Esophagus squamous epithelium (tissue), 4 donors: ENCODE measurements at regions not wholly inside any gene's neighbourhood (a gene's known extent, or its start where the extent isn't known, plus 50 kb on each side); places are given as distances from the start of the nearest gene placed in this dataset.

ENCODE experiments used
- POLR2A ChIP-seq, 4 donors: fragments of 450-650 bp; IDR thresholded peaks; one replicate each; pipeline ENCODE4 v1.6.1; 2017; ENCODE audit warnings: antibody characterized with exemption in 4 of 4, mild to moderate bottlenecking in 4 of 4, moderate library complexity in 3 of 4
- TF ChIP-seq, protein P1 (sequence below), 6 experiments: fragments of 450-650 bp in 4 of 6; fragments of 200-600 bp in 2 of 6; sonication (generic) in 2 of 6; IDR thresholded peaks; one replicate each; pipeline ENCODE4 v1.5.1; 2016 to 2019; ENCODE audit warnings: antibody characterized with exemption in 6 of 6, mild to moderate bottlenecking in 4 of 6, moderate library complexity in 4 of 6

DNA sequence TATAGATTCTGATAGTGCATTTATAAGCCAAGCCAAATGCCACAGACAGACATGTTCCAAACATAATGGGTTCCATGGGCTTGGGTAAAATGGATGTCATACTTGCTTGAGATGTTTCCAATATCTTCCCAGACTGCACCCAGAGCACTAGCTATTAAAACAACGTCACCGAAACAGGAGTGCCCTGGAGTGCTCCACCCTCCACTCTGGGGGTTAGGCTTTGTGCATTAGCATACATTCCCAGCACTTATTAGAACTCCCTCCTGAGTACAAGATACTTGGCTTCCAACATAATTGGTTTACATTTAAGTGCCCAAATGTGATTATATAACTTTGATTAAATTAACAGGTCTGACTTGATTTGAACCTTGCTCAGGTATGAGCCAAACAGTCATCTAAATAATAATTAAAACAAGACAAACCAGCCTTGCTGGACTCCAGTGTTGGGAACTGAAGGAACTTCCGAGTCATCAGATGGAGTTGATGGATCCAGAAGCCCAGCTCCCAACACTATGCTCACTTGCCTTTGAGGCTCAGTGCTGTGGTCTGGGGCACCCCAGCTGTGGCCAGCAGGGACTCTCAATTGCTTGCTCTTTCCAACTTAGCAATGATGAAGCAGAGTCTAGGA lies 60.5 kb upstream of the LGALSL start:
- TF ChIP-seq POLR2A (IDR thresholded peaks at IDR 0.05): no peak
- TF ChIP-seq, protein P1, sequence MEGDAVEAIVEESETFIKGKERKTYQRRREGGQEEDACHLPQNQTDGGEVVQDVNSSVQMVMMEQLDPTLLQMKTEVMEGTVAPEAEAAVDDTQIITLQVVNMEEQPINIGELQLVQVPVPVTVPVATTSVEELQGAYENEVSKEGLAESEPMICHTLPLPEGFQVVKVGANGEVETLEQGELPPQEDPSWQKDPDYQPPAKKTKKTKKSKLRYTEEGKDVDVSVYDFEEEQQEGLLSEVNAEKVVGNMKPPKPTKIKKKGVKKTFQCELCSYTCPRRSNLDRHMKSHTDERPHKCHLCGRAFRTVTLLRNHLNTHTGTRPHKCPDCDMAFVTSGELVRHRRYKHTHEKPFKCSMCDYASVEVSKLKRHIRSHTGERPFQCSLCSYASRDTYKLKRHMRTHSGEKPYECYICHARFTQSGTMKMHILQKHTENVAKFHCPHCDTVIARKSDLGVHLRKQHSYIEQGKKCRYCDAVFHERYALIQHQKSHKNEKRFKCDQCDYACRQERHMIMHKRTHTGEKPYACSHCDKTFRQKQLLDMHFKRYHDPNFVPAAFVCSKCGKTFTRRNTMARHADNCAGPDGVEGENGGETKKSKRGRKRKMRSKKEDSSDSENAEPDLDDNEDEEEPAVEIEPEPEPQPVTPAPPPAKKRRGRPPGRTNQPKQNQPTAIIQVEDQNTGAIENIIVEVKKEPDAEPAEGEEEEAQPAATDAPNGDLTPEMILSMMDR (IDR thresholded peaks at IDR 0.05): no peak
